CD8-positive, alpha-beta memory T cell (primary cell): ENCODE measurements at regions not wholly inside any gene's neighbourhood (a gene's known extent, or its start where the extent isn't known, plus 50 kb on each side); places are given as distances from the start of the nearest gene placed in this dataset.

Experiments used
- CTCF ChIA-PET: fragments of 350-600 bp; sonication (Branson Sonifier 250); formaldehyde crosslinking; loops from one replicate; lab custom pipeline; 2021; ENCODE audit warnings: antibody characterized with exemption; lab: Charles Lee
- POLR2A ChIA-PET: fragments of 350-600 bp; sonication (Branson Sonifier 250); formaldehyde crosslinking; loops from one replicate; lab custom pipeline; 2021; ENCODE audit warnings: antibody characterized with exemption; lab: Charles Lee
- DNase-seq, 5 donors: peaks; one replicate each; pipeline versions ENCODE4 v3.0.0 to v3.0.0-alpha.2; 2020 to 2022; ENCODE audit warnings: mixed read lengths in 1 of 5
- H3K27ac ChIP-seq: one replicate; pipeline ENCODE4 v1.7.0; 2013; ENCODE audit warnings: low read depth, mild to moderate bottlenecking, low read length, moderate library complexity
- H3K27me3 ChIP-seq: 2 replicates; pipeline ENCODE4 v1.7.0; 2013; ENCODE audit warnings: low read length, mild to moderate bottlenecking; ENCODE audit not compliant: insufficient read depth, poor library complexity, severe bottlenecking
- H3K36me3 ChIP-seq: 2 replicates; pipeline ENCODE4 v1.7.0; 2013; ENCODE audit warnings: mild to moderate bottlenecking, low read length, moderate library complexity; ENCODE audit not compliant: insufficient read depth
- H3K4me1 ChIP-seq: 2 replicates; pipeline ENCODE4 v1.7.0; 2013; ENCODE audit warnings: mild to moderate bottlenecking, low read length, moderate library complexity; ENCODE audit not compliant: insufficient read depth
- H3K4me3 ChIP-seq: 2 replicates; pipeline ENCODE4 v1.7.0; 2013; ENCODE audit warnings: mild to moderate bottlenecking, low read length
- H3K9me3 ChIP-seq: 2 replicates; pipeline ENCODE4 v1.7.0; 2013; ENCODE audit warnings: mild to moderate bottlenecking, low read length
- H3K27ac Mint-ChIP-seq, 8 donors: one replicate each; pipeline ENCODE4 v1.8.0; 2020 to 2021; ENCODE audit warnings: mixed read lengths in 8 of 8, mild to moderate bottlenecking in 6 of 8, inconsistent platforms in 3 of 8, moderate library complexity in 3 of 8
- H3K27me3 Mint-ChIP-seq, 2 donors: one replicate each; pipeline ENCODE4 v1.8.0; 2020 to 2021; ENCODE audit warnings: mixed read lengths in 2 of 2, mild to moderate bottlenecking in 1 of 2, moderate library complexity in 1 of 2
- H3K36me3 Mint-ChIP-seq, 3 donors: one replicate each; pipeline ENCODE4 v1.8.0; 2020 to 2021; ENCODE audit warnings: mixed read lengths in 3 of 3, inconsistent platforms in 1 of 3, mild to moderate bottlenecking in 1 of 3
- H3K4me1 Mint-ChIP-seq, 3 donors: one replicate each; pipeline ENCODE4 v1.8.0; 2020 to 2021; ENCODE audit warnings: mixed read lengths in 3 of 3, inconsistent platforms in 1 of 3, mild to moderate bottlenecking in 1 of 3
- H3K4me3 Mint-ChIP-seq, 7 donors: one replicate each; pipeline ENCODE4 v1.8.0; 2020 to 2021; ENCODE audit warnings: mixed read lengths in 7 of 7, mild to moderate bottlenecking in 6 of 7, moderate library complexity in 4 of 7, inconsistent platforms in 2 of 7
- H3K9me3 Mint-ChIP-seq, 5 donors: one replicate each; pipeline ENCODE4 v1.8.0; 2020 to 2022; ENCODE audit warnings: mixed read lengths in 5 of 5, mild to moderate bottlenecking in 3 of 5, moderate library complexity in 2 of 5, inconsistent platforms in 1 of 5

DNA sequence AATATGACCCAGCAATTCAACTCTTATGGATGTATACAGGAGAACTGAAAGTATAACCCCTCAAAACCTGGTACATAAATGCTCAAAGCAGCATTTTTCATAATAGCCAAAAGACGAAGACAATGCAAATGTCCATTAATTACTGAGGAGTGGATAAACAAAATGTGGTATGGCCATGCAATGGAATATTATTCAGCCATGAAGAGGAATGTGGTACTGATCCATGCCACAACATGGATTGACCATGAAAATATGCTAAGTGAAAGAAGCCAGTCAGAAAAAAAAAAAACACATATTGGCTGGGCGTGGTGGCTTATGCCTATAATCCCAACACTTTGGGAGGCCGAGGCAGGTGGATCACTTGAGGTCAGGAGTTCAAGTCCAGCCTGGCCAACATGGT, 74.5 kb upstream of the PLS3 start:
- Histone ChIP-seq H3K36me3 (no peaks in the 10 kb centered on the region), H3K9me3 (no peaks in the 10 kb centered on the region), H3K27me3 (no peaks in the 10 kb centered on the region), H3K27ac (no peak overlapping the region), H3K4me1 (no peaks in the 10 kb centered on the region), H3K4me3 (no peak overlapping the region)
- POLR2A ChIA-PET: no interaction called here
- no peaks in the 10 kb centered on the region for H3K36me3 Mint-ChIP-seq
- no peak overlapping the region for H3K4me3 Mint-ChIP-seq
- no peak overlapping the region for H3K27ac Mint-ChIP-seq
- H3K4me1 Mint-ChIP-seq: no peaks in the 10 kb centered on the region
- DNase-seq: no peak
- H3K9me3 Mint-ChIP-seq: peaks cover 0 to 4% (median 2%) of the 10 kb centered on the region in 5 donors
- H3K27me3 Mint-ChIP-seq: peaks cover 0 to 6% of the 10 kb centered on the region in 2 donors
- CTCF ChIA-PET: no interaction called here

- Histone ChIP-seq H3K9me3 (no peaks in the 10 kb centered on the region), H3K27me3 (no peaks in the 10 kb centered on the region), H3K4me3 (no peak overlapping the region), H3K4me1 (no peaks in the 10 kb centered on the region), H3K27ac (no peak overlapping the region), H3K36me3 (no peaks in the 10 kb centered on the region)
- POLR2A ChIA-PET: no interaction called here
- H3K9me3 Mint-ChIP-seq: peaks cover 0 to 4% (median 2%) of the 10 kb centered on the region in 5 donors
- H3K4me3 Mint-ChIP-seq: no peak overlapping the region
- no peak for DNase-seq
- H3K27ac Mint-ChIP-seq: no peak overlapping the region
- H3K4me1 Mint-ChIP-seq: no peaks in the 10 kb centered on the region
- CTCF ChIA-PET: no interaction called here
- H3K36me3 Mint-ChIP-seq: no peaks in the 10 kb centered on the region
- H3K27me3 Mint-ChIP-seq: peaks cover 0 to 6% of the 10 kb centered on the region in 2 donors
These were observed 73.4 kb upstream of the PLS3 start for GRCh38 chrX:115487608-115488007.

DNA sequence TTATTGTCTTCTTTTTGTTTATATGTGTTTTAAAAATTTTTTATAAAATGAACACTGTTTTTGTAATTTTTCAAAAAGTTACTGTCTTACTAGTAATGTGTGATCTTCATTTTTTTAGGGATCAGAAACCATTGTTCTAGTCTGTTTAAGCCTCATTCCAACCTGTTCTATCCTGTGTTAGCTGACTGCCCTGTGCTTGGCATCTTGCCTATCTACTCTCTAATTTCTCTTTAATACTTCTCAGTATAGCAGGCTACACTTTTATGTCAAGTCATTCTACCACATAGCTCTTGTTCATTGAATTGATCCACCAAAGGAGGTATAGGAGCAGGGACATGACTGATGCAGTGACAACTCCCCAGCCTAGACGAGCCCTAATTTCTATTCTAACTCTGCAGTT, 70.2 kb upstream of the PLS3 start:
- DNase-seq: no peak
- peaks cover 0 to 4% (median 3%) of the 10 kb centered on the region in 5 donors for H3K9me3 Mint-ChIP-seq
- no peaks in the 10 kb centered on the region for H3K4me1 Mint-ChIP-seq
- Histone ChIP-seq H3K36me3 (no peaks in the 10 kb centered on the region), H3K9me3 (no peaks in the 10 kb centered on the region), H3K27me3 (no peaks in the 10 kb centered on the region), H3K27ac (no peak overlapping the region), H3K4me3 (no peak overlapping the region), H3K4me1 (no peaks in the 10 kb centered on the region)
- no peak overlapping the region for H3K27ac Mint-ChIP-seq
- POLR2A ChIA-PET: no interaction called here
- H3K36me3 Mint-ChIP-seq: no peaks in the 10 kb centered on the region
- CTCF ChIA-PET: no interaction called here
- H3K27me3 Mint-ChIP-seq: peaks cover 0 to 8% of the 10 kb centered on the region in 2 donors
- no peak overlapping the region for H3K4me3 Mint-ChIP-seq

DNA sequence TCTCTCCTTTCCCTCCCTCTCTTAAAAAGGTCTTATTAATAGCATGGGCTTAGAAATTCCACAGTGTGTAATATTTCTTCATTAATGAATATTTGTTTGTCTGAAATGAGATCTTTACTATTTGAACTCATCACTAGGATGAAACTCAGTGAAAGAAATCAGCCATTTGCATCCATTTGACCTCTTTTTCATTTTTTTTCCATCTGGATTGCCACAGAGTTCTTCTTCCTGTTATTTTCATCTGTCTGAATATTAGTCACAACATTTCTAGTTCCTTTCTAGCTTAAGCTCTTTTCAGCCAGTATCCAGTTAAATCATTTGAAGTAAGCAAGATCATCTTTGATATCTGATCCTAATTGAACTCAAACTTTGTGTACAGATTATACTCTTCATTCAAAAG, 69.2 kb upstream of the PLS3 start:
- Mint-ChIP-seq H3K4me3 (no peak overlapping the region), H3K27me3 (peaks cover 0 to 8% of the 10 kb centered on the region in 2 donors), H3K27ac (no peak overlapping the region), H3K9me3 (peaks cover 0 to 4% (median 3%) of the 10 kb centered on the region in 5 donors), H3K4me1 (no peaks in the 10 kb centered on the region), H3K36me3 (no peaks in the 10 kb centered on the region)
- Histone ChIP-seq H3K4me3 (no peak overlapping the region), H3K4me1 (no peaks in the 10 kb centered on the region), H3K27ac (no peak overlapping the region), H3K36me3 (no peaks in the 10 kb centered on the region), H3K9me3 (no peaks in the 10 kb centered on the region), H3K27me3 (no peaks in the 10 kb centered on the region)
- no peak for DNase-seq
- CTCF ChIA-PET: no interaction called here
- POLR2A ChIA-PET: no interaction called here

DNA sequence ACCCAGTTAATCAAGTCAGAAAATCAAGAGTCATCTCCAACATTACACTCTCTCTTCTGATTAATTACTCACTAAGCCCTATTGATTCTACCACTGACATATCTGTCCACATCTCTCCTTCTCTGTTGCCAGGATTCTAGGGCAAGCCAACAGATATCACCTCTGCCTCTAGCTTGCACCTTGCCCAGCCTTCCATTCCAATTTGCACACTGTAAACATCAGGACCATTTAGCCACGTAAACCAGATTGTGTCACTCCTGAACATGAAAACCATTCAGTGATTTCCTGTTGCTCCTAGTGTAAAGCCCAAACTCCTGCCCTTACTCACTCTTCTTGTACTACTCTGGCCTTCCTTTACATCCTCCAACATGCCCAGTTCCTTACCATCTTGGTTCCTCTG, 68.0 kb upstream of the PLS3 start:
- Histone ChIP-seq H3K4me3 (no peak overlapping the region), H3K36me3 (no peaks in the 10 kb centered on the region), H3K27me3 (no peaks in the 10 kb centered on the region), H3K4me1 (no peaks in the 10 kb centered on the region), H3K27ac (no peak overlapping the region), H3K9me3 (no peaks in the 10 kb centered on the region)
- no peak for DNase-seq
- no peaks in the 10 kb centered on the region for H3K4me1 Mint-ChIP-seq
- POLR2A ChIA-PET: no interaction called here
- H3K4me3 Mint-ChIP-seq: no peak overlapping the region
- no peaks in the 10 kb centered on the region for H3K36me3 Mint-ChIP-seq
- H3K27ac Mint-ChIP-seq: no peak overlapping the region
- peaks cover 0 to 4% (median 3%) of the 10 kb centered on the region in 5 donors for H3K9me3 Mint-ChIP-seq
- CTCF ChIA-PET: no interaction called here
- peaks cover 0 to 8% of the 10 kb centered on the region in 2 donors for H3K27me3 Mint-ChIP-seq

DNA sequence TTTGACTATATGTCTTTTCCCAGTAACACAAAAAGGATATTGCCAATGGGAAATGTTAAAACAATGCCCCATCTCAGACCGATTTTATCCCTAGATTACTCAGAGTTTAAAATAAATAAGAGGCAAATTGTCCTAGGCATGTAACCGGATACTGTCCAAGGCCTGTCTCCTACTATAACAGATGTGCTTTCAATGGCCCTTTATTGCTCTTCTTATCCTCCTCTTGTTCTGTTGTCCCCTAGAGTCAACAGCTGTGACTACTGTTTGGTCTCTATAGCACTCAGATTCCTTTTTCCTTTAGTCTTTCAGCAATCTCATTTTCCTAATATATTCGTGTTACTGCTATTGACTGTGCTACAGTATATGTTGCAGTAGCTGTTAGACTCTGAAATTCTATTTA, 66.8 kb upstream of the PLS3 start:
- no peak for DNase-seq
- Histone ChIP-seq H3K27ac (no peak overlapping the region), H3K27me3 (no peaks in the 10 kb centered on the region), H3K4me1 (no peaks in the 10 kb centered on the region), H3K9me3 (no peaks in the 10 kb centered on the region), H3K36me3 (no peaks in the 10 kb centered on the region), H3K4me3 (no peak overlapping the region)
- ChIA-PET CTCF (no interaction called here), POLR2A (no interaction called here)
- no peaks in the 10 kb centered on the region for H3K36me3 Mint-ChIP-seq
- H3K27me3 Mint-ChIP-seq: peaks cover 0 to 5% of the 10 kb centered on the region in 2 donors
- no peaks in the 10 kb centered on the region for H3K4me1 Mint-ChIP-seq
- peaks cover 0 to 4% (median 3%) of the 10 kb centered on the region in 5 donors for H3K9me3 Mint-ChIP-seq
- H3K27ac Mint-ChIP-seq: no peak overlapping the region
- no peak overlapping the region for H3K4me3 Mint-ChIP-seq

DNA sequence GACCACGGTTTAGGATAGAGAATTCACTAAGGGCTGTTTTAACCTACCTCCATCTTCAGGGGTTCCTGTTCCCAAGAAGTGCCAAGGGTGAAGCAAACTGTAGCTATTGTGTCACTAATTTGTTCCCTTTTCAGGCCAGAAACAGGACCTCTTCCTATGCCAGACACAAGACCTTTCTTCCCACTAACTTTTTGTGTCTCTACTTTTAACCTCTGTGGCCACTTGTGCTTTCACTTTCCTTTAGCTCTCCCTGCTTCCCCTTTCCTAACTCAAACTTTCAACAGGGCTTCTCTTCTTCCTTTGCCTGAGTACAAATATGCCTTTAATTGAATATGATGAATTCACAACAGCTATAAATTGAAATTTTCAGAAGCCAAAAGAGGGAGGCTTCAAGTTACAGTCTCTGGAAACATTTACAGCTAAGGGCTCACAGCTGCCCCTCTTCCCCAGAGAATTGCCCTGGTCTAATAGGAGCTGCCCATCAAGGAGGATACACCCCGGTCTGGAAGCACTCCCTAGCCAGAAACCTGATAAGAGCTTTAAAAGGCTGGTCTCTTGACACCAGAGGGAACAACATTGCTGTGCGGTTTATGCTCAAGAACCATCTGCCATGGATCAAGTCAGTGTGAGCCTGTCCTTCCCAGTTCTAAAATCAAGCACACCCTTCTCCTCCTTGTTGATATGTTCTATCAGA, 61.7 kb upstream of the PLS3 start:
- H3K27me3 Mint-ChIP-seq: peaks cover 0 to 5% of the 10 kb centered on the region in 2 donors
- H3K4me3 Mint-ChIP-seq: no peak overlapping the region
- H3K4me1 Mint-ChIP-seq: no peaks in the 10 kb centered on the region
- ChIA-PET CTCF (no interaction called here), POLR2A (no interaction called here)
- DNase-seq: no peak
- no peak overlapping the region for H3K27ac Mint-ChIP-seq
- no peaks in the 10 kb centered on the region for H3K36me3 Mint-ChIP-seq
- peaks cover 0 to 4% (median 0%) of the 10 kb centered on the region in 5 donors for H3K9me3 Mint-ChIP-seq
- no peak overlapping the region for H3K27ac ChIP-seq
- H3K36me3 ChIP-seq: no peaks in the 10 kb centered on the region
- H3K4me3 ChIP-seq: no peak overlapping the region
- no peaks in the 10 kb centered on the region for H3K27me3 ChIP-seq
- no peaks in the 10 kb centered on the region for H3K9me3 ChIP-seq
- H3K4me1 ChIP-seq: no peaks in the 10 kb centered on the region

DNA sequence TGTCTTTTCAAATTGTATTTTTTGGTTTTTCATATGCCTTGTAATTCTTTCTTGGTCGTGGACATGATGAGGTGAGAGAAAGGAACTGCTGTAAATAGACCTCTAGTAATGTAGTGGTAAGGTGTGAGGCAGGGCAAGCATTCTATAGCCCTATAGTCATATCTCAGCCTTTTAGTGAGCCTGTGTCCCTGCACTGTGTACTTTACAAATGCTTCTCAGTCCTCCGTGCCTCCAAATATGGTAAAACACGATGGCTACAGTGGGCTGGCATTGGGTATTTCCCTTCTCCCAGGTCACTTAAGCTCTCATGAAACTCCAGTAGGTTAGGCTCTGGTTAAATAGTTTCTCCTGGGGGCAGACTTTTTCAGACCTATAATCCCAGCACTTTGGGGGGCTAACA, 57.9 kb upstream of the PLS3 start:
- Histone ChIP-seq H3K27ac (no peak overlapping the region), H3K4me3 (no peak overlapping the region), H3K36me3 (no peaks in the 10 kb centered on the region), H3K4me1 (no peaks in the 10 kb centered on the region), H3K27me3 (no peaks in the 10 kb centered on the region), H3K9me3 (no peaks in the 10 kb centered on the region)
- Mint-ChIP-seq H3K4me1 (no peaks in the 10 kb centered on the region), H3K27me3 (peaks cover 0 to 3% of the 10 kb centered on the region in 2 donors), H3K27ac (no peak overlapping the region), H3K4me3 (no peak overlapping the region), H3K36me3 (no peaks in the 10 kb centered on the region), H3K9me3 (peaks cover 0 to 2% (median 0%) of the 10 kb centered on the region in 5 donors)
- POLR2A ChIA-PET: no interaction called here
- CTCF ChIA-PET: no interaction called here
- no peak for DNase-seq
